ENCODE measurements at regions not wholly inside any gene's neighbourhood (a gene's known extent, or its start where the extent isn't known, plus 50 kb on each side); places are given as distances from the start of the nearest gene placed in this dataset.

- Mint-ChIP-seq H3K27ac (no peak overlapping the region), H3K4me3 (no peak overlapping the region), H3K27me3 (ENCODE audit: insufficient read depth) (peaks cover 14% of the 10 kb centered on the region), H3K9me3 (no peaks in the 10 kb centered on the region), H3K4me1 (peaks cover 36% of the 10 kb centered on the region), H3K36me3 (ENCODE audit: low read depth) (peaks cover 4% of the 10 kb centered on the region)
- H3K4me1 ChIP-seq (ENCODE audit: control insufficient read depth, insufficient read depth, low read length), result peaks cover 7% of the 10 kb centered on the region
- H3K36me3 ChIP-seq (ENCODE audit: control insufficient read depth, insufficient read depth, low read length), result no peaks in the 10 kb centered on the region
- H3K4me3 ChIP-seq (ENCODE audit: low read length), result no peak overlapping the region
- H3K27me3 ChIP-seq (ENCODE audit: control insufficient read depth, insufficient read depth, low read length, poor library complexity, severe bottlenecking), result peaks cover 13% of the 10 kb centered on the region
- no peak overlapping the region for H3K27ac ChIP-seq (ENCODE audit: low read depth, low read length)
- TF ChIP-seq, protein P1, sequence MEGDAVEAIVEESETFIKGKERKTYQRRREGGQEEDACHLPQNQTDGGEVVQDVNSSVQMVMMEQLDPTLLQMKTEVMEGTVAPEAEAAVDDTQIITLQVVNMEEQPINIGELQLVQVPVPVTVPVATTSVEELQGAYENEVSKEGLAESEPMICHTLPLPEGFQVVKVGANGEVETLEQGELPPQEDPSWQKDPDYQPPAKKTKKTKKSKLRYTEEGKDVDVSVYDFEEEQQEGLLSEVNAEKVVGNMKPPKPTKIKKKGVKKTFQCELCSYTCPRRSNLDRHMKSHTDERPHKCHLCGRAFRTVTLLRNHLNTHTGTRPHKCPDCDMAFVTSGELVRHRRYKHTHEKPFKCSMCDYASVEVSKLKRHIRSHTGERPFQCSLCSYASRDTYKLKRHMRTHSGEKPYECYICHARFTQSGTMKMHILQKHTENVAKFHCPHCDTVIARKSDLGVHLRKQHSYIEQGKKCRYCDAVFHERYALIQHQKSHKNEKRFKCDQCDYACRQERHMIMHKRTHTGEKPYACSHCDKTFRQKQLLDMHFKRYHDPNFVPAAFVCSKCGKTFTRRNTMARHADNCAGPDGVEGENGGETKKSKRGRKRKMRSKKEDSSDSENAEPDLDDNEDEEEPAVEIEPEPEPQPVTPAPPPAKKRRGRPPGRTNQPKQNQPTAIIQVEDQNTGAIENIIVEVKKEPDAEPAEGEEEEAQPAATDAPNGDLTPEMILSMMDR (conservative IDR thresholded peaks at IDR 0.05), result peak; percentile 60
- H3K9me3 ChIP-seq (ENCODE audit: control insufficient read depth, low read length), result no peaks in the 10 kb centered on the region
- H3K9ac ChIP-seq (ENCODE audit: extremely low read depth, low read length, poor library complexity, severe bottlenecking), result no peak overlapping the region
- DNase-seq, result peak; percentile 70
- 89 to 90% methylated on average over 13 to 14 of the region's 14 CpGs for WGBS, 2 experiments (ENCODE audit: insufficient coverage in 1 of 2, insufficient read length in 1 of 2)
Observed at GRCh38 chr16:85173146-85173980, 61.1 kb upstream of the CIBAR2 start.

DNA sequence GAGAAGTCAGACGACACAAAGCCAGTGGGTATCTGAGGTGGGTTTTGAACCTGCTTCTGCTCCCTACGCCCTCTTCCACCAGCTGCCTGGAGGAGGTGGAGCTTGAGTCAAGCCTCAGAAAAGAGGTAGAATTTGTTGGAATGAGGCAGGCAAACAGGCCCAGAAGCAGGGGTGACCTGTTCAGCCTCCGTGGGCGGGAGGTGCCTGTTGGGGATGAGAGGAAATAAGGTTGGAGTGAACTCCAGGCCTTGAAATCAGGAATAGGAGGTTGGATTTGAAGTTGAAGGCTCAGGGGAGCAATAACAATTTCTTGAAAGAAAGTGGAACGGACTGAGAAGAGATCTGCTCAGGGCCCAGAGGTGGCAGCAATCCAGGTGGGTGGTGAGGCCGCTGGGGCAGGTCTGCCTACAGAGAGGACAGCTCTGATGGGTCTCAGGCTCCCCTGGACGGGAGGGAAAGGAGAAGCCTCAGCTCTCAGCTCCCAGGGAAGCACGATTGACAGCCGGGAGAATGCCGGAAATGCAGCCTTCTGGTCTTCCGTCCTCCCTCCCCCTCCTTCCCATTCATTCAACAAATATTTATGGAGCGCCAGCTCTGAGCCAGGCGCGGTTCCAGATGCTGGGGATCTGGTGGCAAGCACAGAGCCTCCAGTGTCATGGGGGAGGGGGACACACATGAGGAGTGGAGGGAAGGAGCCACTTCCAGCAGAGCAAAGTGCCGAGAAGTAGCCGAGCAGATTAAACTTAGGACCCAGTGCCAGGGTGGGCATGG, 61.9 kb upstream of the CIBAR2 start:
- no peak overlapping the region for H3K9ac ChIP-seq (ENCODE audit: extremely low read depth, low read length, poor library complexity, severe bottlenecking)
- no peak overlapping the region for H3K4me3 ChIP-seq (ENCODE audit: low read length)
- no peaks in the 10 kb centered on the region for H3K9me3 Mint-ChIP-seq
- no peak overlapping the region for H3K27ac ChIP-seq (ENCODE audit: low read depth, low read length)
- no peaks in the 10 kb centered on the region for H3K9me3 ChIP-seq (ENCODE audit: control insufficient read depth, low read length)
- no peak overlapping the region for H3K4me3 Mint-ChIP-seq
- peak; percentile 70 for DNase-seq
- 63 to 65% methylated on average over 8 to 16 of the region's 16 CpGs for WGBS, 2 experiments (ENCODE audit: insufficient coverage in 1 of 2, insufficient read length in 1 of 2)
- peak overlapping the region; percentile 18 for H3K27ac Mint-ChIP-seq
- H3K4me1 ChIP-seq (ENCODE audit: control insufficient read depth, insufficient read depth, low read length), result peaks cover 7% of the 10 kb centered on the region
- H3K36me3 ChIP-seq (ENCODE audit: control insufficient read depth, insufficient read depth, low read length), result no peaks in the 10 kb centered on the region
- TF ChIP-seq, protein P1 (conservative IDR thresholded peaks at IDR 0.05), result peak; percentile 16
- H3K27me3 Mint-ChIP-seq (ENCODE audit: insufficient read depth), result peaks cover 14% of the 10 kb centered on the region
- peaks cover 36% of the 10 kb centered on the region for H3K4me1 Mint-ChIP-seq
- H3K36me3 Mint-ChIP-seq (ENCODE audit: low read depth), result peaks cover 4% of the 10 kb centered on the region
- peaks cover 13% of the 10 kb centered on the region for H3K27me3 ChIP-seq (ENCODE audit: control insufficient read depth, insufficient read depth, low read length, poor library complexity, severe bottlenecking)

DNA sequence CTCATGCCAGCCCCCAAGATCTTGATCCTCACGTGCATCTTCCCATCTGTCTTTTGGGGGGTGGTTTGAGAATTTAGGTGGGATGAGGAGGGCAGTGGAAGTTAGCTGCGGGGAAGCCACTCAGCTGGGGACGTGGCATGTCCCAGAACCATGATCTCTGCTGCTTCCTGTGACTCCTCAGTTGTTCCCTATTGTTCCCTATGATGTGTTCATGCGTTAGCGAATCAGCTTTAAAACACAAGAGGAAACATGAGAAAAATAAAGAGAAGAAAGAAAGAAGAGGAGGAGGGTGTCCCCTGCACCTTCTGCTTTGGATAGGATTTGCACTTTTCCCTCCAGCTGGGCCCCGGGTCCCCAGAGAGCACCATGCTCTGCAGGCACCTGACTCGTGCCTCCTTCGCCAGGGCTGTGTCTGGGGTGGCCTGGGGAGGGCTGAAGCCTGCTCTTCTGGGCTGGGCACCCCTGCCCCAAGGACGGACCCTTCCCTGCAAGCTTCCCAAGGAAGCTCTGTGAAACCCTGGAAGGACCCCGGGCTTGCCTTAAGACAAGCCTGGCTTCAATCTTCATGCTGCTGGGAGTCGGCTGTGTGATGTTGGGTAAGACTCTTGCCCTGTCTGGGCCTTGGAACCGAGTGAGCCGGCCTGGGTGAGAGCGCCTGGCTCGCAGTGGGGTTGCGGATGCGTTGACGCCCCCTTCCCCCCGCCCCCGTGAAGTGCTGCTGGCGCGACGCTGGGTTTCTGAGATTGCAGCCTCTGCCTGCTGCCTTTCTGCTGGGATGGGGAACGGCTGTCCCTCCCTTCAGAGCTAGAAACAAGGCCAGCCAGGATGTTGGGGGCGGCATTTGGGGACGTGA, 62.8 kb upstream of the CIBAR2 start:
- TF ChIP-seq, protein P1 (conservative IDR thresholded peaks at IDR 0.05), result no peak
- no peak for DNase-seq
- Mint-ChIP-seq H3K27ac (peak overlapping the region; percentile 17), H3K4me3 (no peak overlapping the region), H3K27me3 (ENCODE audit: insufficient read depth) (peaks cover 14% of the 10 kb centered on the region), H3K4me1 (peaks cover 36% of the 10 kb centered on the region), H3K9me3 (no peaks in the 10 kb centered on the region), H3K36me3 (ENCODE audit: low read depth) (peaks cover 4% of the 10 kb centered on the region)
- H3K27ac ChIP-seq (ENCODE audit: low read depth, low read length), result no peak overlapping the region
- H3K27me3 ChIP-seq (ENCODE audit: control insufficient read depth, insufficient read depth, low read length, poor library complexity, severe bottlenecking), result peaks cover 8% of the 10 kb centered on the region
- H3K4me1 ChIP-seq (ENCODE audit: control insufficient read depth, insufficient read depth, low read length), result peaks cover 7% of the 10 kb centered on the region
- 87 to 94% methylated on average over 16 to 26 of the region's 26 CpGs for WGBS, 2 experiments (ENCODE audit: insufficient coverage in 1 of 2, insufficient read length in 1 of 2)
- no peaks in the 10 kb centered on the region for H3K9me3 ChIP-seq (ENCODE audit: control insufficient read depth, low read length)
- no peak overlapping the region for H3K9ac ChIP-seq (ENCODE audit: extremely low read depth, low read length, poor library complexity, severe bottlenecking)
- H3K4me3 ChIP-seq (ENCODE audit: low read length), result no peak overlapping the region
- no peaks in the 10 kb centered on the region for H3K36me3 ChIP-seq (ENCODE audit: control insufficient read depth, insufficient read depth, low read length)

Data from endodermal cell (in vitro differentiated cells).